NOMO-1 treated with DMSO at 0.1 percent for 48 hours (cell line): ENCODE measurements at regions not wholly inside any gene's neighbourhood (a gene's known extent, or its start where the extent isn't known, plus 50 kb on each side); places are given as distances from the start of the nearest gene placed in this dataset.

Experiments used
- DNase-seq: peaks from one replicate; lab custom pipeline; 2025; ENCODE audit not compliant: unreplicated experiment; lab: John Stamatoyannopoulos, UW

- DNase-seq = no peak
These were observed 1063.2 kb upstream of the TENM4 start for GRCh38 chr11:80503990-80504389.

GRCh38 chr11:80502511-80502910 lies 1061.7 kb upstream of the TENM4 start:
- DNase-seq = no peak

- DNase-seq = no peak
These were observed 1054.3 kb upstream of the TENM4 start for GRCh38 chr11:80495116-80495515.

- no peak for DNase-seq
These were observed 1047.1 kb upstream of the TENM4 start for GRCh38 chr11:80487952-80488351.

DNA sequence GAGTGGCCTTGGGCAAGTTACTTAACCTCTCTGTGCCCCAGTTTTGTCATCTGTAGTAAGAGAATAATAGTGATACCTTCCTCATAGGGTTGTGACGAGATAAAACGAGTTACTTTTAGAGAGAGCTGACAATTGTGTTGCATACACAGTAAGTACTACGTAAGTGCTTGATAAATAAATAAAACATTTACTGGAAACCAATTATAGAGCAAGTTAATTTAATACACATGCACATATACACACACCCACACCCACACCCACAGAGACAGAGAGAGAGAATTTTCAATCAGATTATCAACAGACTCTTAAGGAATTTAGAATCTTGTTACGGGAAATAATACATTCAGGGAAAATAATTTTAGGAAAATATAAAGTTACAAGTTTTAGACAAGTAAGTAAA lies 1045.8 kb upstream of the TENM4 start:
- DNase-seq = no peak

- DNase-seq = no peak
These were observed 1036.3 kb upstream of the TENM4 start for GRCh38 chr11:80477178-80477577.

DNA sequence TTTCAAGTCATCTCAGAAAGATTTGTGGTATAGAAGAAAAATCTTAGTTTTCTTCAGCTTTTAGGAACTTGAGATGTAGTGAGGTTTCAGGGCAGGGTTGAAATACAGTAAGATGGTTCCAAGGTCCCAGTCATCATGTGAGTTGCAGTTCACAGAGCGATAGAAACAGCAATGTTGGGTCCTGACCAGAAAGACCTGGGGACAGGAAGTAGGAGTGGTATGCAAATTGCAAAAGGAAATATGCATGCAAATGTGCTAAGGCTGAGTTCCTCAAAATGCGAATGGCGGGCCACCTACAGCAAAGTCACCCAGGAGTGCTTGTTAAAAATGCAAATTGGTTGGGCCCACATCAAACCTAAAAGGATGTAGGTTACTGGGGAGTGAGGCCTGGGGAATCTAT lies 1032.7 kb upstream of the TENM4 start:
- DNase-seq = peak; percentile 35

DNA sequence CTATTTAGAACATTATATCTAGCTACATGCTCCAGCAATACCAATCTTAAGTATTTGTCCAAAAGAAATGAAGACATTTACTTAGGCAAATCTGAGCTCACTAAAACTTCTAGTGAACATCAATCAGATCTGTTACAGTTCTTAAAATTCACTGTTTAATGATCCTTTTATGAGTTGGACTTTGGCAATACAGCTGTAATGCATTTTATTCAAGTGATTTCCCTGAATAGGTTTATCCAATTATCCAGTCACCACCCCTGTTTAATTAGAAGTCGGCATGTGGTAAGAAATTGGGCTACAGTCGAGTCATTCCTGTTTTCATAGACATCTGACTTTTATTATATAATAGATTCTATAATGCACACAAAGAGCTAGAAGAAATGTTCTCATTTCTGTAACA lies 1029.0 kb upstream of the TENM4 start:
- DNase-seq = no peak

DNA sequence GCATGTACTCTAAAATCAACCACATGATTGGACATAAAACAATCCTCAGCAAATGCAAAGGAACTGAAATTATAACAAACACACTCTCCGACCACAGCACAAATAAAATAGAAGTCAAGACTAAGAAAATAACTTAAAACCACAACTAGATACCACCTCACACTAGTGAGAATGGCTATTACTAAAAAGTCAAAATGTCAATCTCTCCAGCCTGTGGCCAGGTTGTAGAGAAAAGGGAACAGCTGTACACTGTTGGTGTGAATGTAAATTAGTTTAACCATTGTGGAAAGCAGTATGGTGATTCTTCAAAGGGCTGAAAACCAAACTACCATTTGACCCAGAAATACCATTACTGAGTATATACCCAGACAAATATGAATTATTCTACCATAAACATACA lies 1025.7 kb upstream of the TENM4 start:
- no peak for DNase-seq

DNA sequence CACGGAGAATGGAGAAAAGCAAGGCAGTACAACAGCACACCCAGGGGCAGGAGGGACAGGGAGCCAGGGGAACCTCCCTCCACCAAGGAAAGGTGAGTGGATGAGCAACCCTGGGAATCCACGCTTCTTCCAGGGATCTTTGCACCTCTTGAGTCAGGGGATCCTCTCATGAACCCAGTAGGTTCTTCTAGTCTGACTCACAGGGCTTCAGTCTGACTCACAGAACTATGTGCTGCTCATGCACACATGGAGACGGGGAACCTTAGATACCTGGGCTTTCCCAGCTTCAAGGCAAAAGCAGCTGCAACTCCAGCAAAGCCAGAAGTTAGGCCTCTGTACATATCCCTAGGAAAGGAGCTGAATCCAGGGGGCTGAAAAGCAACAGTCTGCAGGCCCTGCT lies 1021.4 kb upstream of the TENM4 start:
- DNase-seq = no peak

- DNase-seq = no peak
These were observed 1017.5 kb upstream of the TENM4 start for GRCh38 chr11:80458376-80458775.

DNA sequence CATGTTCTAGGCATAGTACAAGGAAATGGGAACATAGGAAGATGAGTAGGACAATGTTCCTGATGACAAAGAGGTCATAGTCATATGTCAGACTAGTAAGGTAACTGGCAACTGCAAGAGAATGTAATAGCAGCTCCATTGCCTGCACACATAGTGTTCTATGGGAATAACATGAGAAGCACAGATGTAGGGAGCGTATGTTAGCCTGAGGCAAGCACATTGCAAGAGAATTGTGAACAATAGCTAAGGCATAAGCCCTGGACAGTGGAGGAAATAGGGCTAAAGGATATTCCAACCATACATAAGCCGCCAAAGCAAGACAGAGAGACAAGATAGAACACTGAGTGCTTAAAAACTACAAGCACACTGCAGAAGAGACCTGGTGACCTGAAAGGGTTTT lies 1017.0 kb upstream of the TENM4 start:
- no peak for DNase-seq

DNA sequence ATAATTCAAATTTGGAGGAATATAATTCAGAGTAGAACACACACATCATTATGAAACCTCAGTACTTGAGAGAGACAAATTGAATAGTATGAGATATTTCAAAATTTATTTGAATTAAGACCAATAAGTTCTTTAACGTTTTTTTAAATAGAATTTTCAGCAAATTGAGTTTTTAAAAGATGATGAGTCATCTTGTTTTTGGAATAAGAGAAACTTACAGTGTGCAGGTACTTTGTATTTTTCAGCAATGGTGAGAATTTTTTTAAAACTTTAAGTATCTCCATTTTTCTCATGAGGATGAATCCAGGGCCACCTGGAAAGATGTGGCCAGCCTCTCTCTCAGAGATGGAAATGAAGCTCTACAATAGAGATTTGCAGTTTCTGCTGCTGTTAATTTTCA lies 1015.0 kb upstream of the TENM4 start:
- DNase-seq = no peak

- peak; percentile 61 for DNase-seq
These were observed 1010.3 kb upstream of the TENM4 start for GRCh38 chr11:80451105-80451504.

DNA sequence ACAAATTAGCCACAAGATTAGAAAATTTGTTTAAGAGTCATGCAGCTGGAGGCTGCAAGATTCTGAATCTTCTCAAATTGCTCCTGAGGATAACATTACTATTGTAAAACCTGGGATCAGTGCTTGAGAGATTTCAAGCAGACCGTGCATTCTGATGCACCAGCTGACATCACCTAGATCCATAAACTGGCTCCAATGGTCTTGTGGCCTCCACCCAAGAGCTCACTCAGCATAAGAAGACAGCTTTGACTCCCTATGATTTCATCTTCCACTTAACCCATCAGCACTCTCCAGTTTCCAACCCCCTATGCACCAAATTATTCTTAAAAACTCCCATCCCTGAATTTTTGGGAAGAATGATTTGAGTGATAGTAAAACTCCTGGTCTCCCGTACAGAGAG lies 1007.9 kb upstream of the TENM4 start:
- no peak for DNase-seq

GRCh38 chr11:80443177-80443576 lies 1002.3 kb upstream of the TENM4 start:
- DNase-seq = peak; percentile 86

DNA sequence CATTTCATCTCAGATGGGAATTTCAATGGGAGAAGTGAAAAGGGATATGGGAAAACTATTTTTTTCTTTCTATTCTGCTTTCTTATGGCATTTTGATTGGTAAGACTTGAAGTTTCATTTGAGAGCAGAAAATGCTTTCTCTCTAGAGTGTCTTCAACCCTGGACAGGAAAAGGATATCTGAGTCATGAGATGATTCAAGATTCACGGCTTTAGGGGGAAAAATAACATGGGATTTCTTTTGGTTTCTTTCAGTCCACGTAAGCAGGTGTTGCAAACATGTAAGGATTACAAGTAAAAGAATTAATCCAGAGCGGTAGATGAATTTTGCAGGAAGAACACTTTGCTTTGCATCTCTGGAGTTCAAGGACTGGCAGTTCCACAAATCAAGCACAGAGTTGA lies 1001.0 kb upstream of the TENM4 start:
- peak; percentile 6 for DNase-seq

GRCh38 chr11:80440835-80441234 lies 1000.0 kb upstream of the TENM4 start:
- DNase-seq = no peak

- DNase-seq = no peak
These were observed 995.7 kb upstream of the TENM4 start for GRCh38 chr11:80436547-80436946.

DNA sequence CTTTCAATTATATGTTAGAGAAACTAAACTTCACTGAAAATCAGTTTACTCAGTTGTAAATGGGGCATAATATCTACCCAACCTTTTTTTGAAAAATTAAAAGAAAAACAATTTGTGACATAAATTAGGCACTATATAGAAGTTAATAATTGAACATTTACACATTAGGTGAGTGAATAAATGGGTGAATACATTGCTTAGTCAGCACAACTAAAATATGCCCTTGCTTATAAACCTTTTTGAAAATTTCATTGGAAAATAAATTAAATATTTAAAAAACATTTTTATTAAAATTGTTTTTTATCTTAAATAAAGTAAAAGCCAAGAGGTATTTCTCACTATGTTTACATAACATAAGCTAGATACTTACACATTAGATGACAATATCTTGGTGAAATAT lies 994.5 kb upstream of the TENM4 start:
- no peak for DNase-seq

GRCh38 chr11:80432057-80432456 lies 991.2 kb upstream of the TENM4 start:
- DNase-seq = no peak

DNA sequence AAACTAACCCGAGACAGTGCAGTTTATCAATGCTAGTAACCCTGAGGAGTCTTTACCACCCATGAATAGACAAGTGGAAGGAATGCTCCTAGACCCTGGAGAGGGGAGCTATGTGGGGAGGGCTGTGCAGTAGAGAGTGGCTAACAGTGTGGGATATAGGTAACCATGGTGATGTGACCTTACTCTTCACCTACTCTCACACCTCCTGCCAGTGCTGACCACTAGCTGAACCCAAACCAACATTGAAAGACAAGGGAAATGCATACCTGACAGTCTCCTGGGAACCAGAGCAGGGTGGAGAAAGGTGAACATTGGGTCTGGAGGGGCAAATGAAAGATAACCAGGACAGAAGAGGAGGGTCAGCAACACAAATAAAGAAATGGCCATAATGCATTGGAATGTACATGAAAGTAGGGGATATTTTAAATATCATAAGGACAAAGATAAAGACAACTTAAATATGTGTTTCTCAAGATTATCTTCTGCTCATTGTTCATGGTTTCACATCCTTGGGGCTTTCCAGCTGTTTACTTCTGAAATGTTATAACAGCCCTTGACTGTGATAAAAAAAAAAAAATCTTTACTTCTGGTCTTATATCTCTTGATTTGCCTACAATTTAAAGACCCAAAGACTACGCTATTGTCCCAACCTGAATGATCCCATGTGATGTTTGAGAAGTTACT lies 983.3 kb upstream of the TENM4 start:
- DNase-seq = no peak

DNA sequence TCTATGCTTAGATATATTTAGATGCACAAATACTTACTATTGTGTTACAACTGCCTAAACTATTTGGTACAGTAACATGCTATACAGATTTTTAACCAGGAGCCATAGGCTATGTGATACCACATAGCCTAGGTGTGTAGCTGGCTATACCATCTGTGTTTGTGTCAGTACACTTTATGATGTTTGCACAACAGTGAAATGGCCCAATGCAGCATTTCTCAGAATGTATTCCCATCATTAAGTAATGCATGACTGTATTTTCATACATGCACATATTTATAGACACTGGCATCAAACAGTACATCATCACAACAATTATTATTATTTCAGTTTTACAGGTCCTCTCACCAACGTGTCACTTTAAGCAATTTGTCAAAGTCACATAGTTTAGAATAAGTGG lies 979.5 kb upstream of the TENM4 start:
- no peak for DNase-seq

- DNase-seq = no peak
These were observed 976.9 kb upstream of the TENM4 start for GRCh38 chr11:80417681-80418080.
